NOMO-1 (cell line): ENCODE measurements at regions not wholly inside any gene's neighbourhood (a gene's known extent, or its start where the extent isn't known, plus 50 kb on each side); places are given as distances from the start of the nearest gene placed in this dataset.
"Not testable (repeated sequence)": the region's sequence is repeated elsewhere in the genome, so short reads cannot be mapped to it uniquely, and the experiment has no call there.

Experiments used
- DNase-seq, 2 experiments: peaks; one replicate each; lab custom pipeline; 2025; ENCODE audit not compliant: unreplicated experiment in 2 of 2; lab: John Stamatoyannopoulos, UW

DNA sequence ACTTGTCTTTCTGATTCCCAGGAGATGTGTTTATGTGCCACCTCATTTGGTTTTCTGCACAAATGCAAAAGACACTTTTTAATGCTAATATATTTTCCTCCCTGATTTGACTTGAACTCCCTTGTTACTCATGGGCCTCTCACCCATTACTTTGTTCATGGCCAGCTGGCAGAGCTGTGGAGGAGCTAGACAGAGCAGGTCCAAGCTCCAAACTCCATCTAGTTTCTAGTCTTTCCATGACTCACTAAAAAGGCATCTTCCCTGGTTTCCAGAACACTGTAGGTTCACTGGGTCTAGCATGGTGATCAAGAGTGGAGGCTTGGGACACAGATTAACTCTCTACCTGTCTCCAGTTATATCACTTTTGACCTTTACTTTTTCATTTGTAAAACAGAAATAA lies 161.0 kb upstream of the SLC28A3 start:
- DNase-seq, result no peak

DNA sequence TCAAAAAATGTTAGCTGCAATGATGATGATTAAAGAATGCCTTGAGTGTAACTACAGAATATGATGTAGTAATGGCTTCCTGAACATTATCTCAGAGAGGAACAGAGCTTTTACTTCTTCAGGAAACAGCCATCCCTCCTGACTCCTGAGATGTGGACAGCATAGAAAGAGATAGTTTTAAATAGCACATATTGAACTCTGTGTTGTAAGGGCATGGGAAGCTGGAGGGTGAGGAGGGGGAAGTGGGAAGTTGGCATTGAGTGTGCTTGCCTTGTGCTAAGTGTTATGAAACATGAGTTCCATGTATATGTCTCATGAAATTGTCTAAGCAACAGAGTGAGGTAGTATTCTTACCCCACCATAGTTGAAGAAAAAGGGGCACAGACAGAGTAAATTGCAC lies 161.5 kb upstream of the SLC28A3 start:
- no peak for DNase-seq

DNA sequence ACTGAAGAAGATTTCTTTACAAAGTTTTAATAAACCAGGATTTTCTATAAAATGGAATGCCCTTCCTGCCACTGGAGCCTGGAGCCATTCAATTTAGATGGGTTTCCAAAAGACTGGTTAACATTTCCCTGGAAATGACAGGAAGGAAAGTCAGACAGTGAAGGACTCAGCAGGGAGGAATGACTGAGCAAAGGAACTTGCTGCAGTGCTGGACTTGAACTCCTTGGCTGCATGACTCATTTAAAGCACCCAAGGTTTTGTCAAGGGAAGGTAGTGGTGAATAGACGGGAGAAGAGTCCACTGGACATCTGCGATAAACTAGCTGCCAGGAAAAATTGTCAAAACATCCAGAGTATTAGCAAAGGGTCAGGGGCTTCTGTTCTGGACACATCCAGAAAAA lies 163.8 kb upstream of the SLC28A3 start:
- no peak for DNase-seq

DNA sequence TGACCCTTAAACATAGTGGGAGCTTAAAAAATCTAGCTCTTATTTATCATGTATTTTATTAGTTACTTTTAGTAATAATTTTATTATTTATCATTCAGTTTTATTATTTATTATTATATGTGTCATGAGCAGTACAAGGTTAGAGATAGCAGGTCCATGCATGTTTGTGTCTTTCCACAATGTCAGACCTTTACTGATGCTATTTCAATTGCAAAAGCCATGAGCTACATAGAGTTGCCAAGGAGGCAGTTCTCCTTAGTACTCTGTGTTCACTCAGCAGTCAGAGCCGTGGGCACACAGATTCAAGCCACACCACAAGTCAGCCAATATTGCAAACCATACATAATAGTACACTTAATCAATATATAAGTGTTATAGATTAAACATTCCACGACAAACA lies 157.9 kb upstream of the NTRK2 start:
- no peak for DNase-seq

DNA sequence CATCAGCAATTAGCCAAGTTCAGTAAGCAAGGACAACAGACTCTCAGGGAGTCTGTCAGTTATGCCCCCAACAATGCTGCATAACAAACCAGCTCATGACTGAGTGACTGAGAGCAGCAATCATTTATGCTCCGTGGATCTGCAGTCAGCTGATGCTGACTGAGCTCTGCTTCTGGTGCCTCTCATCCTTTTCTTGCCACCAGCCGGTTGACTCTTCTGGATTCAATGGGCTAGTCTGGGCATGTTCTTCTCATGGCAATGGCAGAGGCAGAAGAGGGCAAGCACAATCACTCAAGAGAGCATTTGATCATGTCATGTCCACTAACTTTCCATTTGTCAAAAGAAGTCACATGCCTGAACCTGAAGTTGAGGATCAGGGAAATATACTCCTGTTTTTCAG lies 157.0 kb upstream of the NTRK2 start:
- DNase-seq, result no peak

DNA sequence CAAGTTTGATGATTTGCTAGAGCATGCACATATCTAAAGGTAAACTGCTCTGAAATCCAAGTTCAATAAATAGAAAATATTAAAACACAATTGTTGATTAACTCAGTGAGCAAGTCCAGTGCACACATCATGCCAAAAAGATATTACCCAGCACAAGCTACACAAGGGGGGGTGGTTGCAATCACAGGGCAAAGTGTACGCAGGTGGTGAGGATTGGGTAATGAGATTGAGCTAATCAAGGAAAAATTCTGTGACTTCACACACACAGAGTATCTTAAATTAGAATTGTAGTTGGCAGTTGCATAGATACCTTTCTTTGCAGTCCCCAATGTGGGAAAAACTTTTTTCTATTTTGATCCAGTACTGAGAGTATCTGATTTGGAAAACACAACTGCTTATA lies 156.1 kb upstream of the NTRK2 start:
- no peak for DNase-seq

DNA sequence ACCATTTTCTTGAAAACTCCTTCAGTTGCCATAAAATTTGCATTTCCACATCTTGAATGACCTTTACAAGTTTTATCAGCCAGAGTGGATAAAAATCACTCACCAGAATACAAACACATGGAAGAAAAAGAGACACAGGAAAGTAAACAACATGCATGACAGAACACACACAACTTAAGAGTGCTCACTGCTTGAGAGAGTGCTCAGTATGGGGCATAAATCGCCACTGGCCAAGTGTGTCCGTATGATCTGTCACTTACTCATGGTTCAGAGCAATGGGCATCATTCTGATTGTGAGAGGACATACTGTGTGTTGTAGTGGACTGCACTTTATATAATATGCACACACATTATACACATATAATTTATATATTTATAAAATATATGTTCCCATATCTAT lies 155.6 kb upstream of the NTRK2 start:
- no peak for DNase-seq

DNA sequence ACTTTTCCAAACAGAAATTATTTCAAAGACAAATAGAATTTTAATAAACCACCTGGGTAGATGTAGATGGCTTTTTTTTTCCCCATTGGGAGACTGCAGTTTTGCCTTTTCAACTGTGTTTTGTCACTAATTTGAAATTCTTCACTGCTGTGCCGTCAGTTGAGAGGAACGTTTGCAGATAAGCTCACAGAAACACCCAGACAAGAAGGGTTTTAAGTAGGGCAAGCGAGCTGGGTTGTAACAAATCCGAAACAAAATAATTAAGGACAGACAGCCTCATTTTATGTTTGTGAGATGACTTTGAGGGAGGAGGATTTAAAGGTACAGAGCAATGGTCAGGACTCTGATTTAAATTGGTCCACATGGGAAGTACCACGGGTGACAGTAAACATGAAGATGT lies 155.1 kb upstream of the NTRK2 start:
- DNase-seq, result no peak

DNA sequence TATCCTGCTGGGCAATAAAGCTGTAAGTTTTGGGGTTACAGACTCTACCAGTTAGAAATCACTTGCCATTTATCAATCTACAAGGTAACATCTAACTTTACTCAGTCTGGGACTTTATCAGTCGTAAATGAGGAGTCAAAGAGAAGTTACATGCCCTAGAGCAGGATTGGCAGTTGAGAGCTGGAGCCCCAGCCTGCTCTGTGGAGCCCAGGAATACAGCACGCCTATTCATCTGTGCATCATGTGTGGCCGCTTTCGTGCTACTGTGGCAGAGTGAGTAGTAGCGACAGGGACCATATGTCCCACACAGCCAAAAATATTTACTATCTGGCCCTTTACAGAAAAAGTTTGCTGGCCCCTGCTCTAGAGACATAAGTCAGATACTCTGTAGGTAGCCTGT lies 152.5 kb upstream of the NTRK2 start:
- DNase-seq, result no peak

DNA sequence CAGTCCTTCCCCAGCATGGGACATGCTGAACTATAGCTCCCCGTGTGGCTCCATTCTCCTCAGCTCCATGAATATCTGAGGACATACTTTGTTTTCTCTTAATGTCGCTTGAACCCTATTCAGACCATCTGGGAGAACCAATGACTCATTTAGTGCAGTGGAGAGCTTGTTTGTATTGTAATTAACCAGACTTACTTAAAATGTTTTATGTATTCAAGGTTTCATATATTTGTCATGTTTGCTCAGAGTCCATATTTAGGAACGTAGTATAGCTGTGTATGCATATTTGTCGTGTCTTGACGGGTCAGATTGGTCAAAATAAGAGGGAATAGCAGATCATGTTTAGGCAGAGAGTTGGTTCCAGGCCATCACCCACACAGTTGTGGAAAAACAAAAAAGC lies 150.1 kb upstream of the NTRK2 start:
- DNase-seq, result no peak

DNA sequence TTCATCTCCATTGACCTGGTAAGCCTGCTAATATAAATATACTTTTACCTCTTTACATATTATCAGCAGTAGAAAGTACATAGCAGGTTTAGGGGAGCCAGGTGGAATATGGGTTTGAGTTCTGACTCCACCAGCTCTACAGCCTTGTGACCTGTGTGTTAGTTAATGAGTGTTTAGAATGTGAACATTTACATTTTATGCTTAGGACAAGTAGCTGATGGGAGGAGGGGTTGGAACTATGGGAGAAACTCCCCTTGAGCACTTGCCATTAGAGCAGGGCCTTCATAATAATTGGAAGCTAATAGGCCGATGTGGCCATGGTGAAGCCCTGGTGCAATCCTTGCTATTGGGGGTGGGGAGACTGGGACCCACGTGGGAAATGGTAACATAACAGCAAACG lies 148.3 kb upstream of the NTRK2 start:
- DNase-seq, result no peak

DNA sequence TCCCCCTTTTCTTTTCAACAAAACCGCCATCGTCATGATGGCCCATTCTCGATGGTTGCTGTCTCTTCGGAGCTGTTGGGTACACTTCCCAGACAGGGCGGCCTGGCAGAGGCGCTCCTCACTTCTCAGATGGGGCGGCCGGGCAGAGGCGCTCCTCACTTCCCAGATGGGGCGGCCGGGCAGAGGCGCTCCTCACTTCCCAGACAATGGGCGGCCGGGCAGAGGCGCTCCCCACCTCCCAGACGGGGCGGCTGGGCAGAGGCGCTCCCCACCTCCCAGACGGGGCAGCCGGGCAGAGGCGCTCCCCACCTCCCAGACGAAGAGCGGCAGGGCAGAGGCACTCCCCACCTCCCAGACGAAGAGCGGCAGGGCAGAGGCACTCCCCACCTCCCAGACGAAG lies 143.3 kb upstream of the NTRK2 start:
- DNase-seq, result not testable (repeated sequence)

DNA sequence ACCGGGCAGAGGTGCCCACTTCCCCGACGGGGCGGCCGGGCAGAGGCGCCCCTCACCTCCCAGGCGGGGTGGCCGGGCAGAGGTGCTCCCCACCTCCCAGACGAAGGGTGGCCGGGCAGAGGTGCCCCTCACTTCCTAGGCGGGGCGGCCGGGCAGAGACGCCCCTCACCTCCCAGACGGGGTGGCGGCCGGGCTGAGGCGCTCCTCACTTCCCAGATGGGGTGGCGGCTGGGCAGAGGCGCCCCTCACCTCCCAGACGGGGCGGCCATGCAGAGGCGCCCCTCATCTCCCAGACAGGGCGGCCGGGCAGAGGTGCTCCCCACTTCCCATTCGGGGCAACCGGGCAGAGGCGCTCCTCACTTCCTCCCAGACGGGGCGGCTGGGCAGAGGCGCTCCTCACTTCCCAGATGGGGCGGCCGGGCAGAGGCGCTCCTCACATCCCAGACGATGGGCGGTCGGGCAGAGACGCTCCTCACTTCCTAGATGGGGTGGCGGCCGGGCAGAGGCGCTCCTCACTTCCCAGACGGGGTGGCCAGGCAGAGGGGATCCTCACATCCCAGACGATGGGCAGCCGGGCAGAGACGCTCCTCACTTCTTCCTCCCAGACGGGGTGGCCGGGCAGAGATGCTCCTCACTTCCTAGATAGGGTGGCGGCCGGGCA lies 142.3 kb upstream of the NTRK2 start:
- DNase-seq, result not testable (repeated sequence)

DNA sequence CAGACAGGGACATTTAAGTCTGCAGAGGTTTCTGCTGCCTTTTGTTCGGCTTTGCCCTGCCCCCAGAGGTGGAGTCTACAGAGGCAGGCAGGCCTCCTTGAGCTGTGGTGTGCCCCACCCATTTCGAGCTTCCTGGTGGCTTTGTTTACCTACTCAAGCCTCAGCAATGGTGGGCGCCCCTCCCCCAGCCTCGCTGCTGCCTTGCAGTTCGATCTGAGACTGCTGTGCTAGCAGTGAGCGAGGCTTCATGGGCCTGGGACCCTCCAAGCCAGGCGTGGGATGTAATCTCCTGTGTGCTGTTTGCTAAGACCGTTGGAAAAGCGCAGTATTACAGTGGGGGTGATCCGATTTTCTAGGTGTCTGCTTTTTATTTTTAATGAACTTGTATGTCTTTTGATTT lies 133.6 kb upstream of the NTRK2 start:
- not testable (repeated sequence) for DNase-seq

DNA sequence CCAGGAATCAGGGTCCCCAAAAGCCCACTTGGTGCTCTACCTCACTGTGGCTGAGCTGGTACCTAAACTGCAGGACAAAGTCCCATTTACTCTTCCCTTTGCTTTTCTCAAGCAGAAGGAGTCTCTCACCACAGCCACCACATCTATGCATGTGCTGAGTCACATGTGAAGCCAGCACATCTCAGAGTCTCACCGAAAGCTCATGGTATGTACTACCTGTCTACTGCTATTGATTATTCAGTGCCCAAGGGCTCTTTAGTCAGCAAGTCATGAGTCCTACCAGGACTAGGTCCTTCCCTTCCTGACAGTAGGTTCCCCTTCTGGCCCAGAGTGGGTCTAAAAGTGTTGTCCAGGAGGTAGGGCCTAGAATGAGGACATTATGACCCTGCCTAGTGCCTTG lies 130.7 kb upstream of the NTRK2 start:
- no peak for DNase-seq

DNA sequence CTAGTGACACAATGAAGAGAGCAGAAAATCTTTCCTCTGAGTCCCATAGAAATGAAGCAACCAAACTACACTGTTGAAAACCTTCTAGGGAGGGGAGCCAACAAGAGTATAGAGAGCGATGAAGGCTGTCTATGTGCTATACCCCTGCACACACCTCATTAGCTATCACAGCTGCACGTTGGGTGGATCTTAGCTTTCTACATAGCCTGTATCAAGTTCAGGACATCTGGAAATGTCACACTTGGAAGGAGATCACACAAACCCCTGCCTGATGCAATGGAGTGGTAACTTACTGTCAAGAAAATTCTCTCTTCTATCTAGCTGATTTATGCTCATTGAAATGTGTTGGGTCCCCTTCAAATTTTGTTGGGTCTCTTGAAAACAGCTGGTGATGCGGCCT lies 127.0 kb upstream of the NTRK2 start:
- DNase-seq, result no peak

DNA sequence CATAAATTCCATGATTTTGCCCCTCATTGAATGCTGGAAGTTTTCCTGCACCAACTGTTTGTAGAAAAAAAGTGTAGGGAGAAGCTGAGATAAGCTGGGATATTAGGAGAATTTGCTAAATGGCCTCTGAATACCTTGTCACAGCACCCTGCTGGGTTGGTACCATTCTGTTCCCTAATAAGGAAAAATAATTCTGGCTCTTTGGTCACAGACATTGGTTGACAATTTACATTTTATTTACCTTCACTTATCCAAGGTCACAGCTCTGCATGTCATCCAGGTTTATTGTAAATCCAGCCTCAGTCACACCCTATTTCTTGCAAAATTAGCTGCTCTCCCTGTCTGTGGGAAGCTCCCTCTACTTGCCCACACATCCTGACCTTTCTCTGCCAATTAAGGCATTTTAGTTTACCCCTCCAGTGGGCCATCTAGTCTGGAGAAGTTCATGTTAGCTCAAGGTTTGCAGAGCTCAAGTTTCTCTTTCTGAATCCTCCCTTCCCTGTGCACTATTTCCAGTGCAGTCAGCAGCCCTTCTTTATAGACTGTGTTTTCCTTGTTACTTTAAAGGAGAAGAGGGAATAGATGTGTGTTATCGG lies 115.4 kb upstream of the NTRK2 start:
- DNase-seq, result no peak

DNA sequence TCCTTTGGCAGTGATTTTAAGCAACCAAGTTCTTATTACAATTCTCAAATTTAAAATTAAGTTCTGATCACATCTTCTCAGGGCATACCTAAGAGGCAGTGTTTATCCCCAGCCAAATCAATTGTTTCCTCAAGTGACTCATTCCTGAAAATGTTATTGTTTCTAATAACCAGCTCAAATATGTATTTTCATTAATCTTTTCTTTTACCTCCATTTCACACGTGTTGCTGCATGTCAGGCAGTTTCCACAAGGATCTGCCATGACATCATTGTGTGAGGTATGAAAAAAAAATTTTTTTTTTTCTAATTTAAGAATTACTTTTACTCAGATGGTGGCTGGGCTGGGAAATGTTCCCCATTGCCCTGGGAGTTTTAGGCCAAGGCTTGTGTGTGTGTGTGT lies 113.0 kb upstream of the NTRK2 start:
- DNase-seq, result no peak

DNA sequence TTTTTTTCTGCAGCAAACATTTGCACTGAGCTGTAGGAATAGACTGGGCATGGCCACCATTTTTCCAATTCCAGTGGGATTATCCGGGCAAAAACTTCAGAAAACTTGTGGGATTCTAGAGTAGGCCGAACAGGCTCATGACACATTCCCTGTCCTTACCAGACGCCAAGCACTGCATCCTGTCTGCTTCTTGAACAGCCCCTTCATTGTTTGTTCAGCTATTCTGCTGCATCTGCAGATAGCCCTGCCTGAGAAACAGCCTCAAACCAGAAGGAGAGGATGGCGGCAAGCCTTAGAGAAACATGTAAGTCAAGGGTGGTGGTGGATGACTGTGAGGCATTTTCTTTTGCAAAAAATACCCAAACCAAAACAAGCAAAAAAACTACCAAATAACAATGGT lies 111.8 kb upstream of the NTRK2 start:
- DNase-seq, result no peak

DNA sequence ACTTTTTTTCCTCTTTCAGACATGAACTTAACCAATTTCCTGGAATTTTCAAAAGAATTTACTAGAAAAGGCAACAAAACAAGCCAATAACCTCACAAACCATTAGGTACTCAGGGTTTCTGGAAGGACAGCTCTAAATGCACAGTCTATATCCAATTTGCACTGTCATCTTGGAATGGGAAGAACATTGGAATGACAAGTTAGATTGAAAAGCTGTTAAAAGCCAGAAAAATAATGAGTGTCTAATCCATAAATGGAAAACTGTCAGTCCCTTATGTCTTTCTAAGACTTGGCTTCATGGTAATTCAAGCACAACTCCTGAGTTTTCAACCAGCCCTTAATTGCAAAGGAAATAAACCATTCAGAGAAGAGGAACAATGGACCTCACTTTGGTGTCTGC lies 105.8 kb upstream of the NTRK2 start:
- DNase-seq, result no peak

DNA sequence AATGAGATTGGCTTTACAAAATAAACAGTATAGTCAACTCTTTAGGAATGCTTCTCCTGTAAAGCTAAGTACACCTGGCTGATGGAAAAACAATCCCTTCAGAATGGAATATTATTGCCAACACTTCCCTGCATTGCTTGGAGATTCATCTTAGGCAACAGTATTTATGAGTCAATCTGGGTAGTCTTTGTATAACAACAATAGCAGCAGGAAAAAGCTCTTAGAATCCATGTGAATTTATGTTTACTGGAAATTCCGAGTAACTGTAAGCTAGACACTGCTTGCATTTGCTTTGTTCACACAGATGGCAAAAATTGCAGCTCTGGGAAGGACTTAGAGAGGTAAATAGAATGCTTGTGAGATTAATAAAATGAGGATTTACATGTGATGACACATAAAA lies 101.7 kb upstream of the NTRK2 start:
- no peak for DNase-seq

DNA sequence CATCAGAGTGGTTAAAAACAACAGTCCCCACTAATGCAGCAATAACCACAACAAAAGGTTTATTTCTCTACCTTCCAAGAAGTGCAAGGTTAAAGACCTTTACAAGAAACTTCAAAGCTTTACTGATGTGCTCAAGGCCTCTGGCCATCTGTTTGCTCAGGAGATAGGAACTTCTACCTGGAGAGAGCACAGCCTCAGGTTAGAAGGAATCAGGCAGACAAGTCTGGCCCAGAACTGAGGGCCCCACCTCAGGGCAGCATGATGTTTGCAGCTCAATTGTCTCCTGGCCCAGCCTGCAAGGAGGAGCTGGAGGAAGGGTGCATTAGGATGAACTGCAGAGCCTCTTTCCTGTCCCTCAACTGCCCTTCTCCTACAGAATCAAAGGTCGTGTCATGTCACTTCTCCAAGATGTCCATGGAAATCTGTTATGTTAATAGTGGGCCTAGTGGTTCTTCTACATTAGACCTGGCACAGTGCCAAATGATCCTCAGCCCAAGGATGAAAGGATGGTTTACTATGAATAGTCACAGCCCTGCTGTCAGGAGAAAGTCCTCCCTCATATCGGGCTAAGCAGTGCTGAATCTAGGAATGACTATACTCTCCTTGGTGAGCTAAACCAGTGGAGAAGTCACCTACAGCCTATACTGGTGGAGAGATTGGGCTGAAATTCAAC lies 98.9 kb upstream of the NTRK2 start:
- DNase-seq, result no peak

DNA sequence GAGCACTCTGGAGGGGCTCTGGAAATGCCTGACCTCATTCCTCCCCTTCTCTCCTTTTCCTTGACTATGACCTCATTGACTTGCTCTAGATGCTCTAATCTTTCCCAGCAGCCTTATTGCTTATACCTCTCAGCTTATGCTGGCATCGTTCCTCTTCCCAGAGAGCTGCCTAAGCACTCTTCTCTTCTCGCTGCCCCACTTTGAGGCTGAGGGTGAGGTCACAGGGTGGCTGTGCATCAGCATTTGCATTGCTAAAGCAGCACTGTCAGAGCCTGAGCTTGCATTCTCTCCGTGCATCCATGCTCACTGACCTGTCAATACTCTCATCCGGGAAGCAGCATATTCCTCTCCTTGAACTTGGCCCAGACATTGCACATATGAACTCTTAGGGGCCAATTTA lies 96.4 kb upstream of the NTRK2 start:
- DNase-seq, result no peak
